B cell (primary cell): ENCODE measurements at regions not wholly inside any gene's neighbourhood (a gene's known extent, or its start where the extent isn't known, plus 50 kb on each side); places are given as distances from the start of the nearest gene placed in this dataset.

ENCODE experiments used
- ATAC-seq: fragments of 200-7000 bp; cut with Tn5 transposase; one replicate; pipeline ENCODE4 v1.10.0; 2021; ENCODE audit warnings: low read depth, mild to moderate bottlenecking, moderate number of reproducible peaks, moderate library complexity
- CTCF ChIA-PET: fragments of 350-600 bp; sonication (Branson Sonifier 250); formaldehyde crosslinking; loops from one replicate; lab custom pipeline; 2021; ENCODE audit warnings: antibody characterized with exemption, inconsistent platforms; lab: Charles Lee
- POLR2A ChIA-PET: fragments of 350-600 bp; sonication (Branson Sonifier 250); formaldehyde crosslinking; loops from one replicate; lab custom pipeline; 2021; ENCODE audit warnings: antibody characterized with exemption; lab: Charles Lee
- DNase-seq: peaks from one replicate; pipeline ENCODE4 v3.0.0; 2013
- H2AFZ ChIP-seq: 2 replicates; pipeline ENCODE4 v1.6.1; 2012; ENCODE audit warnings: mild to moderate bottlenecking, low read depth, low read length; ENCODE audit not compliant: insufficient read depth, poor library complexity, severe bottlenecking
- H3K27ac ChIP-seq, 2 donors: 1 replicate in 1 of 2; 2 replicates in 1 of 2; pipeline ENCODE4 v1.5.1; 2012 to 2013; ENCODE audit warnings: low read length in 2 of 2, mild to moderate bottlenecking in 2 of 2, moderate library complexity in 1 of 2
- H3K27me3 ChIP-seq, 4 experiments: fragments of 200-600 bp in 1 of 4; sonication (generic) in 1 of 4; replicated peaks in 1 of 4; 1 replicate in 2 of 4; 2 replicates in 2 of 4; pipeline versions ENCODE4 v1.6.1 to v1.7.0; 2013 to 2016; ENCODE audit warnings: low read length in 3 of 4, mild to moderate bottlenecking in 2 of 4, mixed read lengths in 1 of 4, moderate library complexity in 1 of 4; ENCODE audit not compliant: insufficient read depth in 4 of 4, control insufficient read depth in 3 of 4; ENCODE audit errors: control extremely low read depth in 1 of 4
- H3K36me3 ChIP-seq, 2 experiments: replicated peaks in 1 of 2; 1 replicate in 1 of 2; 2 replicates in 1 of 2; pipeline versions ENCODE4 v1.6.1 to v1.7.1; 2013; ENCODE audit warnings: low read length in 1 of 2; ENCODE audit not compliant: insufficient read depth in 2 of 2, control insufficient read depth in 1 of 2; ENCODE audit errors: control extremely low read depth in 1 of 2, extremely low read depth in 1 of 2
- H3K4me1 ChIP-seq, 2 donors: fragments of 200-600 bp in 1 of 2; sonication (generic) in 1 of 2; 1 replicate in 1 of 2; 2 replicates in 1 of 2; pipeline versions ENCODE4 v1.5.1 to v1.6.1; 2013 to 2017; ENCODE audit warnings: low read length in 2 of 2; ENCODE audit not compliant: control insufficient read depth in 2 of 2, insufficient read depth in 2 of 2
- H3K4me2 ChIP-seq: replicated peaks from 2 replicates; pipeline ENCODE3; 2012; ENCODE audit warnings: mild to moderate bottlenecking, low read depth, low read length; ENCODE audit not compliant: poor library complexity, severe bottlenecking
- H3K4me3 ChIP-seq, 5 experiments: fragments of 200-600 bp in 1 of 5; sonication (generic) in 1 of 5; 1 replicate in 3 of 5; 2 replicates in 2 of 5; pipeline versions ENCODE4 v1.5.1 to v1.7.0; 2011 to 2016; ENCODE audit warnings: low read length in 4 of 5, mild to moderate bottlenecking in 4 of 5, low read depth in 2 of 5, control low read depth in 1 of 5, moderate library complexity in 1 of 5; ENCODE audit not compliant: insufficient read depth in 1 of 5; ENCODE audit errors: control extremely low read depth in 1 of 5, extremely low read depth in 1 of 5
- H3K79me2 ChIP-seq: fragments of 200-600 bp; sonication (generic); one replicate; pipeline ENCODE4 v1.6.0; 2016; ENCODE audit warnings: low read length; ENCODE audit not compliant: control insufficient read depth, insufficient read depth
- H3K9ac ChIP-seq: fragments of 200-600 bp; sonication (generic); 2 replicates; pipeline ENCODE4 v1.6.1; 2017; ENCODE audit warnings: mild to moderate bottlenecking, low read length, moderate library complexity
- H3K9me3 ChIP-seq, 3 donors: one replicate each; pipeline versions ENCODE4 v1.6.1 to v1.7.1; 2013; ENCODE audit warnings: low read length in 2 of 3; ENCODE audit not compliant: control insufficient read depth in 2 of 3, insufficient read depth in 1 of 3; ENCODE audit errors: control extremely low read depth in 1 of 3
- H4K20me1 ChIP-seq: 2 replicates; pipeline ENCODE4 v1.6.0; 2012; ENCODE audit warnings: mild to moderate bottlenecking, low read length; ENCODE audit not compliant: insufficient read depth, control insufficient read depth, poor library complexity, severe bottlenecking
- H3K27ac Mint-ChIP-seq: one replicate; pipeline ENCODE4 v1.8.0; 2021; ENCODE audit warnings: mixed read lengths
- H3K27me3 Mint-ChIP-seq: one replicate; pipeline ENCODE4 v1.8.0; 2021; ENCODE audit warnings: mixed read lengths
- H3K4me1 Mint-ChIP-seq: one replicate; pipeline ENCODE4 v1.8.0; 2021; ENCODE audit warnings: mixed read lengths
- H3K4me3 Mint-ChIP-seq: one replicate; pipeline ENCODE4 v1.8.0; 2021; ENCODE audit warnings: mixed read lengths
- H3K9me3 Mint-ChIP-seq: one replicate; pipeline ENCODE4 v1.8.0; 2022; ENCODE audit warnings: mixed read lengths; ENCODE audit not compliant: insufficient read depth
- CTCF ChIP-seq: fragments of 200-600 bp; IDR thresholded peaks from one replicate; pipeline ENCODE4 v1.8.0; 2022; ENCODE audit warnings: antibody characterized with exemption, mild to moderate bottlenecking
- EZH2 ChIP-seq: IDR thresholded peaks from 2 replicates; pipeline ENCODE4 v1.6.1; 2012; ENCODE audit warnings: borderline replicate concordance, low read depth, mild to moderate bottlenecking, moderate library complexity, low read length; ENCODE audit not compliant: insufficient read depth, poor library complexity, severe bottlenecking
- WGBS: methylation state at CpG from one replicate; pipeline ENCODE4 v1.1.5; 2013; ENCODE audit warnings: missing lambda C conversion rate; ENCODE audit not compliant: insufficient coverage; 5-methylcytosine and 5-hydroxymethylcytosine counted together
- intact Hi-C: fragments of 100-400 bp; cut with micrococcal nuclease; formaldehyde crosslinking; loops from one replicate; pipeline ENCODE4 v1.10.0; 2022

- Histone ChIP-seq H3K27me3 (peaks cover 0 to 7% (median 0%) of the 10 kb centered on the region in 4 experiments), H3K4me1 (no peaks in the 10 kb centered on the region), H3K4me3 (no peak overlapping the region), H3K79me2 (no peaks in the 10 kb centered on the region), H3K27ac (no peak overlapping the region), H3K4me2 (no peak overlapping the region), H2AFZ (no peak overlapping the region), H3K9me3 (no peaks in the 10 kb centered on the region), H3K9ac (no peak overlapping the region), H4K20me1 (no peaks in the 10 kb centered on the region), H3K36me3 (no peaks in the 10 kb centered on the region)
- 75% methylated on average over 3 of the region's 3 CpGs for WGBS
- DNase-seq (no peak), ATAC-seq (no peak)
- TF ChIP-seq CTCF: no peak
- Mint-ChIP-seq H3K27ac (no peak overlapping the region), H3K4me3 (no peak overlapping the region), H3K4me1 (no peaks in the 10 kb centered on the region), H3K9me3 (no peaks in the 10 kb centered on the region), H3K27me3 (peaks cover 37% of the 10 kb centered on the region)
- intact Hi-C loops: no loop called here
- POLR2A ChIA-PET: no interaction called here
- CTCF ChIA-PET: no interaction called here
Measured at GRCh38 chr12:75883241-75883640, 148.3 kb downstream of the PHLDA1 start.

- POLR2A ChIA-PET: no interaction called here
Measured at GRCh38 chr12:75882421-75882820, 149.2 kb downstream of the PHLDA1 start.

More at GRCh38 chr12:75882421-75882820, 149.2 kb downstream of the PHLDA1 start:
- Mint-ChIP-seq H3K27me3 (peaks cover 32% of the 10 kb centered on the region), H3K4me1 (no peaks in the 10 kb centered on the region), H3K9me3 (no peaks in the 10 kb centered on the region), H3K4me3 (no peak overlapping the region), H3K27ac (no peak overlapping the region)
- ATAC-seq (no peak), DNase-seq (no peak)
- Histone ChIP-seq H3K9me3 (no peaks in the 10 kb centered on the region), H3K9ac (no peak overlapping the region), H3K4me3 (no peak overlapping the region), H3K27me3 (peaks cover 0 to 7% (median 0%) of the 10 kb centered on the region in 4 experiments), H4K20me1 (no peaks in the 10 kb centered on the region), H3K79me2 (no peaks in the 10 kb centered on the region), H3K27ac (no peak overlapping the region), H3K36me3 (no peaks in the 10 kb centered on the region), H3K4me2 (no peak overlapping the region), H3K4me1 (no peaks in the 10 kb centered on the region), H2AFZ (no peak overlapping the region)
- intact Hi-C loops: no loop called here
- CTCF ChIA-PET: no interaction called here
- TF ChIP-seq EZH2 (no peak), CTCF (no peak)
- no CpG with 5 or more reads among the region's 3 CpGs for WGBS
